Embryonic facial prominence (tissue), 1 donor: ENCODE measurements at regions not wholly inside any gene's neighbourhood (a gene's known extent, or its start where the extent isn't known, plus 50 kb on each side); places are given as distances from the start of the nearest gene placed in this dataset.

Source experiments
- DNase-seq: peaks from one replicate; pipeline ENCODE4 v3.0.0-alpha.2; 2016; ENCODE audit errors: extremely low spot score

DNA sequence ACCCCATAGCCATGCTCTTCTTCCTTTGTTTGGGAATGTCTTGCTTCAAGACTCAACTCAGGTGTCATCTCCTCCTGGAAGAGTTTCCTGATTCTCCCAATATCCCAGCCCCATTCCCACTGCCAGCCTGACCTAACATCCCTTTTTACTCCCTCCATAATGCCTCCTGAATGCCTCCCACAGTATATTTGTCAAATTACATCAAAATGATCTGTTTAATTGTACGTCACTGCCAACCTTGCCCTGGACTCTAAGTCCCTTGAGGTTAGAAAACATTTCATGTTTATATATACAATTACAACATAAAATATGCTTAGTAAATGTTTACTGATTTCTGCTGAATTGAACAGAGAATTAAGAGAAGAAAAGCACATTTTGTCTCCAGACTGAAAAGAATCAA is 301.6 kb upstream of the PDE4D start:
- DNase-seq: no peak

GRCh38 chr5:60185231-60186099 is 291.9 kb upstream of the PDE4D start:
- no peak for DNase-seq

DNA sequence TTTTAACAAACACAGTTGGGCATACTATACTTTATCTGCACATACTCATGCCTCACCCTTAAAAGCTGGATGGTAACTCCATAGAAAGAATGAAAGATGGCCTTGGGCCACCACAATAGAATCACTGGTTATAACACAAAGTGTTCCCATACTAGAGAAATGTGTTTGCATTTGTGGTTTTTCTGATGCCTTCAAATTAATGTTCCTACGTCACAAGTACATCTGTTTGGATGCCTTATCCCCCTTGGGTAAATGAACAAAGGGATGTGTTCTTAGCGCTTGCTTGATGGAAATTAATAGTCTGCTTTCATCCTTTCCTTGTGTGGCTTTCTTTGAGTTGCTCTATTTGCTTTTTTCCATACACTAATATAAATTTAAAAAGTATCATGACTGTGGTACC is 291.1 kb upstream of the PDE4D start:
- DNase-seq: no peak

- no peak for DNase-seq
Measured at GRCh38 chr5:60183881-60184280, 290.4 kb upstream of the PDE4D start.

GRCh38 chr5:60178101-60178500 is 284.6 kb upstream of the PDE4D start:
- no peak for DNase-seq

DNA sequence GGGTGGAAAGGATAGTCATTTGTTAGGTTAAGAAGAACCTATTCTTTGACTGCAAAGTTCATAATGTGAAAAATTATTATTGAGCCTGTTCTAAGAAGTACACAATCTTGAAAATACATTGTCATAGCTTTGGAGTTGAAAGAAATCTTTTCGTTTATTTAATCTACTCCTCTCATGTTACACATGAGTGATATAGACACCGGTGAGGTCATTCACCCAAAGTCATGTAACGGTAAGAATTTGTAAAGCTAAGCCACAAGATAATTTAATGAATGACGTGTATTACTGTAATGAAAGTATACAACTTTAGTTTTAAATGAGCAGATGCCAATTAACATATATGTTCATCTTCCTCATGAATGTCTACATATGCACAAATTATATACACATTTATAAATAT is 284.1 kb upstream of the PDE4D start:
- no peak for DNase-seq

- DNase-seq: no peak
Measured at GRCh38 chr5:60173667-60174066, 280.1 kb upstream of the PDE4D start.

DNA sequence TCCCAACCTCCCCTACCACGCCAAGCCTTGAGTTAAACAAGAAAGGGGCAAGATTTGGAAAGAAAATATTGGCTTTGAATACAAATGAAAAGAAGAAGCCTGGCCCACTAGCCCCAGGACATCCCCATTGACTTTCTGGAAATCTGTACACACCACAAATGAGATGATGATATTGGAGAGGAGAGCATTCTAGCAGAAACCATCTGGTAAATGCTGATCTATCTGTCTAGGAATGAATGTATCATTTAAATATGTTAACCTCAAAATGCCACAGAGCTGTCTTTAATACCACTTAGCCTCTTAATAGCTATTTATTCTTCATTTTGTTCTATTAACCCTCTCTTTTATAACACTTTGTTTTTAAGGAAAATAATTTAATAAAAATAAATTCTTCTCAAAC is 270.2 kb upstream of the PDE4D start:
- no peak for DNase-seq

GRCh38 chr5:60162441-60162840 is 268.9 kb upstream of the PDE4D start:
- no peak for DNase-seq

DNA sequence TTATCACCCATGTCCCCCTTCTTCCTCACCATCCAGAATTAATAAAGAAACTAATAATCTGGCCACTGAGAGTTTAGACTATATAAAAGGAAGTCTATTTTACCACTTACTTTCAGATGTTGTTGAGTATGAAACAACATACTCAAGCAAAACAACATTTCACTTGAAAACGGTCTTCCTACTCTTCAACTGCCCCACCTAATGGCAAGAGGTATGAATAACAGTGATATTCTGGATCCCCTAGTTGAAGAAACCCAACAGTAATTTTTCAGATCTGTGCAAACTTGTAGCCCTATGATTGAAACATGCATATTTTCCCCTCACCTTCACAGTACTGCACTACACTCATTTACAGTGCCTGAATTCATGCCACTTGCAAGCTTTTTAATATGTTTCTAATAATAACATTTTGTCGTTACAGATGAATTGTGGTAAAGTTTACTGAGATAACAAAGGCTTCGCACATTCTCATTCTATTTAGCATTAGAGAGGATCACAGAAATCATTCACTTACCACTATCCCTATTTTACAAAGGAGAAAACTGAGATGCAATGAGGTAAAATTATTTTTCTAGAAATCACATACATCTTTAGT is 267.9 kb upstream of the PDE4D start:
- DNase-seq: no peak

- no peak for DNase-seq
Measured at GRCh38 chr5:60149081-60149480, 255.6 kb upstream of the PDE4D start.

- DNase-seq: no peak
Measured at GRCh38 chr5:60148366-60148765, 254.8 kb upstream of the PDE4D start.

- no peak for DNase-seq
Measured at GRCh38 chr5:60147791-60148190, 254.3 kb upstream of the PDE4D start.

- no peak for DNase-seq
Measured at GRCh38 chr5:60143942-60144549, 250.5 kb upstream of the PDE4D start.

- DNase-seq: no peak
Measured at GRCh38 chr5:60141119-60141518, 247.6 kb upstream of the PDE4D start.

DNA sequence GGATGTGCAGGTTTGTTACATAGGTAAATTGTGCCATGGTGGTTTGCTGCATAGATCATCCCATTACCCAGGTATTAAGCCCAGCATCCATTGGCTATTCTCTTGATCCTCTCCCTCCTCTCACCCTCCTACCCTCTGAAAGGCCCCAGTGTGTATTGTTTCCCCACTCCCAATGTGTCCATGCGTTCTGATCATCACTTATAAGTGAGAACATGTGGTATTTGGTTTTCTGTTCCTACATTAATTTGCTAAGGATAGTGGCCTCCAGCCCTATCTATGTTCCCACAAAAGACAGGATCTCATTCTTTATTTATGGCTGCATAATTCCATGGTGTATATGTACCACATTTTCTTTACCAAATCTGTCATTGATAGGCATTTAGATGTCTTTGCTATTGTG is 243.3 kb upstream of the PDE4D start:
- no peak for DNase-seq

- DNase-seq: no peak
Measured at GRCh38 chr5:60131504-60131903, 238.0 kb upstream of the PDE4D start.

DNA sequence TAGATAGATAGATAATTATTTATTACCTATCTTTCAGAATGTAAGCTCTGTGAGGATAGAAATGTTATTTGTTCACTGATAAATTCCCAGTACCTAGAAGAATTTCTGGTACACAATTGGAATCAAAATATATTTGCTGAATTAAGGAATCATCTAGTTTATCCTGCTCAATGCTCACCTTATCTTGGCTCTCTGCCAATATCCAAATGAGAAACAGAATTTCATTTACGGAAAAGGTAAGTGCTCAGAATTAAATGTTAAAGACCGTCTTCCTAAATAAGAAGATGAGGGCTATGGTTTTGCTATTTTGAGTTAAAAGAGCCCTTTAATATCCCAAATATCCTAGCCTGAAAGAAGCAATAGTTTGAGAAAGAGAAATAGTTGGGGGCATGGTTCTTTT is 232.1 kb upstream of the PDE4D start:
- no peak for DNase-seq

DNA sequence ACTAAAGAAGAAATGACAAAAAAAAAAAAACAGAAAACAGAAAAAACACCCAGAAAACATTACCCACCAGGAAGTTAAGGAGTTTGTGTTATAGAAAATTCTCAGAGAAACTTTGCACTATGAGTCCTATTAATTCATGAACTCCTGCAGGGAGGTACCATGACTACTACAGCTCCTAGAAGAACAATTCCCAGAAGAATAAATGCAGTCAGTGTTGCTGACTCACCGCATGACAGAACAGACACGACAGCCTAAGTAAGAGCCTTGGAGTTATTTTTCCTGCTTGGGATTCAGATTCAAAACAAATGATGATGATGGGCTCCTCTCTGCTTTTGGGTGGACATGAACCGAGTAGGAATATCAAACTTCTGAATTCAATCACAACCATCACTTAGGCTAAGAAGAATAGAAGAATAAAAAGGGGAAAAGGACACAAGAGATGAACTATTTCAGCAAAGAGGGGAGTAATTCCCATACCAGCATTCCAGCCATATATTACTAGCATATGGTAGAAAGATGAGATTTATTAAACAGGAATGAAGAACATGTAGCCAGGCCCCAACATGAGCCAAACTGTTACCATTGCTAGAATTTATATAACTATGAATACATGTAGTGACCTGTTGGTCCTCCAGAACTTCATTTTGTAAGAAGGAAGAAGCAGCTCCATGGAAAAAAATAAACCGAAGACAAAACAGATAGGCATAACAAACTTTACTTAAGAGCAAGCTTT is 209.6 kb upstream of the PDE4D start:
- no peak for DNase-seq

- DNase-seq: no peak
Measured at GRCh38 chr5:60101573-60101972, 208.0 kb upstream of the PDE4D start.

DNA sequence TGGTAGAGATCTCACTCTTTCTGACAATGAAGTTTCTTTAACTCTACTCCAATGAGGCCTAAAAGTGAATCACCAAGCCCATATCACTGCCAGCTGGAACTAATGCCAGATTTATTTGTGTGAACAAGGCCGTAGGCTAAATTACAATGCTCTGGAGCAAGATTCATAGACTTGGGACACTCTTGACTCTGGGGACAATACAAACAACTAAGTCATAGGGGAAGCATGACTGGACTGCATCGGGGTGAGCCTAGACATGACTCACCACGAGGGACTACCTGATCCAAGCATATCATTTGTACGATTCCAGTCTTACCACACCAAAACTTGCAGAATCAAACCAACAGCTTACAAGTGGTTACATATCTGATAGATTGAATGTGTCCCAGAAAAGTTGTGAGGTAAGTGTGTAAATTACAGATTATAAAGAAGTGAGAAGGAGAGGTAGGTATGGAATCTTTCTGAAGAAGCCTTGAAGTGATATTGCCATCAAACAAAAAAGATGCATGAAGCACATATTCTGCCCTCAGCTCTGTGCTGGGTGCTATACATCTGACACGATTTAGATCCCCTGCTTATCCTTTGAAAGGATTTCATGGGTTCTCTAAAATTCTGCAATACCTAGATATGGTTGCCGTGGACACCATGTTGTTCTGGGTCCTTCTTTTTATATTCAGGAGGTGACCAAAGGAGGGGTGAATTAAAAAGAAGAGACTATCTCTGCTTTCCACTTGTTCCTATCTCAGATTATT is 199.3 kb upstream of the PDE4D start:
- no peak for DNase-seq

DNA sequence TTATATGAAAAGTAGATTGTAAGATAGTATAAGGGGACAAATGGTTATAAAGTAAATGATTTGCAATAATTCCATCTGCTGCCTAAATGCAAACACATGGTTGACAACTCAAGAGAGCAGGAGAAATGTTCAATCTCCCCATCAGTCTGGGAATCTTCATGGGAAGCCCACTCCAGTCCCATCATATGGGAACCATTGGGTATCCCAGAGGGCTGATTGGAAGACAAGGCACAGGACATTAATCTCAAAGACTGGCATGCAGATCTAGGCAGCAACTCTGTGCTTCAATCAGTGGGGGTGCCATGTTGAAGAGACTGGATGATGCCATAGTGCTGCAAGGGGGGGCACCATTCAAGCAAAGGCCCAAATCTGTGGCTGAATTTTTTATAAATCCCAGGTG is 193.1 kb upstream of the PDE4D start:
- no peak for DNase-seq
